ENCODE measurements at regions not wholly inside any gene's neighbourhood (a gene's known extent, or its start where the extent isn't known, plus 50 kb on each side); places are given as distances from the start of the nearest gene placed in this dataset.

DNA sequence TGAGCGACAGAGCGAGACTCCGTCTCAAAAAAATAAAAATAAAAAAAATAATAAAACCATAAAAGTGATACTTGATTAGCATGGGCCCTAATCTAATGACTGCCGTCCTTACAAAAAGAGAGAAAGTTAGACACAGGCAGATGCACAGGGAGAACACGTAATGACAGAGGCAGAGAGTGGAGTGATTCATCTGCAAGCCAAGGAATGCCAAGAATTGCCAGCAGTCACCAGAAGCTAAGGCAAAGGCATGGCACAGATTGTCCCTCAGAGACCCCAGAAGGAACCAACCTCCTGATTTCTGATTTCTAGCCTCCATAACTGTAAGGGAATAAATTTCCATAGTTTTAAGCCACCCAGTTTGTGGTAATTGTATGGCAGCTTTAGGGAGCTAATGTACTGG, 79.6 kb upstream of the FREM1 start:
- TF ChIP-seq, protein P1, sequence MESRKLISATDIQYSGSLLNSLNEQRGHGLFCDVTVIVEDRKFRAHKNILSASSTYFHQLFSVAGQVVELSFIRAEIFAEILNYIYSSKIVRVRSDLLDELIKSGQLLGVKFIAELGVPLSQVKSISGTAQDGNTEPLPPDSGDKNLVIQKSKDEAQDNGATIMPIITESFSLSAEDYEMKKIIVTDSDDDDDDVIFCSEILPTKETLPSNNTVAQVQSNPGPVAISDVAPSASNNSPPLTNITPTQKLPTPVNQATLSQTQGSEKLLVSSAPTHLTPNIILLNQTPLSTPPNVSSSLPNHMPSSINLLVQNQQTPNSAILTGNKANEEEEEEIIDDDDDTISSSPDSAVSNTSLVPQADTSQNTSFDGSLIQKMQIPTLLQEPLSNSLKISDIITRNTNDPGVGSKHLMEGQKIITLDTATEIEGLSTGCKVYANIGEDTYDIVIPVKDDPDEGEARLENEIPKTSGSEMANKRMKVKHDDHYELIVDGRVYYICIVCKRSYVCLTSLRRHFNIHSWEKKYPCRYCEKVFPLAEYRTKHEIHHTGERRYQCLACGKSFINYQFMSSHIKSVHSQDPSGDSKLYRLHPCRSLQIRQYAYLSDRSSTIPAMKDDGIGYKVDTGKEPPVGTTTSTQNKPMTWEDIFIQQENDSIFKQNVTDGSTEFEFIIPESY (CRISPR knock-in tag; IDR thresholded peaks at IDR 0.05): no peak
- TF ChIP-seq ZBTB8A (CRISPR knock-in tag; IDR thresholded peaks at IDR 0.05; ENCODE audit: borderline replicate concordance, low read depth) (no peak), SP4 (CRISPR knock-in tag; IDR thresholded peaks at IDR 0.05) (no peak), BHLHE40 (IDR thresholded peaks at IDR 0.05; ENCODE audit: low read length) (no peak), ZSCAN31 (CRISPR knock-in tag; IDR thresholded peaks at IDR 0.05; ENCODE audit: low read depth) (no peak), NONO (IDR thresholded peaks at IDR 0.05) (no peak), NONO (CRISPR knock-in tag; conservative IDR thresholded peaks at IDR 0.05) (no peak)

All from HepG2 (cell line).